Fibroblast of lung (primary cell): ENCODE measurements at regions not wholly inside any gene's neighbourhood (a gene's known extent, or its start where the extent isn't known, plus 50 kb on each side); places are given as distances from the start of the nearest gene placed in this dataset.

Experiments used
- DNase-seq, 2 donors: peaks; one replicate each; pipeline versions ENCODE4 v3.0.0 to v3.0.0-alpha.2; 2010; ENCODE audit warnings: low read depth in 2 of 2
- H2AFZ ChIP-seq: 2 replicates; pipeline ENCODE4 v1.5.1; 2012; ENCODE audit warnings: low read length, control low read depth, inconsistent platforms
- H3K27ac ChIP-seq: 2 replicates; pipeline ENCODE4 v1.5.1; 2011; ENCODE audit warnings: low read length, control low read depth; ENCODE audit not compliant: insufficient read depth
- H3K27me3 ChIP-seq: 2 replicates; pipeline ENCODE4 v1.5.1; 2011; ENCODE audit warnings: mild to moderate bottlenecking, low read length; ENCODE audit not compliant: control insufficient read depth, insufficient read depth
- H3K36me3 ChIP-seq: 2 replicates; pipeline ENCODE4 v1.5.1; 2011; ENCODE audit warnings: low read length; ENCODE audit not compliant: control insufficient read depth, insufficient read depth
- H3K4me1 ChIP-seq: 2 replicates; pipeline ENCODE4 v1.5.1; 2011; ENCODE audit warnings: low read length; ENCODE audit not compliant: control insufficient read depth, insufficient read depth; ENCODE audit errors: extremely low read depth
- H3K4me2 ChIP-seq: 2 replicates; pipeline ENCODE4 v1.5.1; 2011; ENCODE audit warnings: low read length, control low read depth; ENCODE audit not compliant: insufficient read depth; ENCODE audit errors: extremely low read depth
- H3K4me3 ChIP-seq, 4 experiments: fragments of 200-600 bp in 1 of 4; sonication (generic) in 1 of 4; replicated peaks in 1 of 4; 2 replicates each; pipeline ENCODE4 v1.5.1; 2011 to 2016; ENCODE audit warnings: low read length in 4 of 4, low read depth in 3 of 4, mild to moderate bottlenecking in 3 of 4, control low read depth in 2 of 4, inconsistent platforms in 1 of 4, mixed read lengths in 1 of 4; ENCODE audit not compliant: insufficient read depth in 1 of 4; ENCODE audit errors: control extremely low read depth in 1 of 4
- H3K79me2 ChIP-seq: 2 replicates; pipeline ENCODE4 v1.5.1; 2012; ENCODE audit warnings: mild to moderate bottlenecking, low read length, inconsistent platforms; ENCODE audit not compliant: control insufficient read depth, insufficient read depth
- H3K9ac ChIP-seq: 2 replicates; pipeline ENCODE4 v1.5.1; 2011; ENCODE audit warnings: mild to moderate bottlenecking, low read length, control low read depth; ENCODE audit not compliant: insufficient read depth
- H3K9me3 ChIP-seq: 2 replicates; pipeline ENCODE4 v1.5.1; 2012; ENCODE audit warnings: low read depth, low read length; ENCODE audit not compliant: control insufficient read depth, insufficient read depth
- H4K20me1 ChIP-seq: 2 replicates; pipeline ENCODE4 v1.5.1; 2011; ENCODE audit warnings: low read length; ENCODE audit not compliant: control insufficient read depth, insufficient read depth; ENCODE audit errors: extremely low read depth
- EZH2 ChIP-seq: IDR thresholded peaks from 2 replicates; pipeline ENCODE4 v1.5.1; 2012; ENCODE audit warnings: low read length, control low read depth, mild to moderate bottlenecking; ENCODE audit errors: missing control alignments
- TF ChIP-seq, protein P1 (sequence below), 2 donors: IDR thresholded peaks in 1 of 2; conservative IDR thresholded peaks in 1 of 2; 1 replicate in 1 of 2; 2 replicates in 1 of 2; pipeline ENCODE4 v1.5.1; 2011 to 2012; ENCODE audit warnings: low read length in 2 of 2, control low read depth in 1 of 2, inconsistent platforms in 1 of 2, low read depth in 1 of 2, mild to moderate bottlenecking in 1 of 2

DNA sequence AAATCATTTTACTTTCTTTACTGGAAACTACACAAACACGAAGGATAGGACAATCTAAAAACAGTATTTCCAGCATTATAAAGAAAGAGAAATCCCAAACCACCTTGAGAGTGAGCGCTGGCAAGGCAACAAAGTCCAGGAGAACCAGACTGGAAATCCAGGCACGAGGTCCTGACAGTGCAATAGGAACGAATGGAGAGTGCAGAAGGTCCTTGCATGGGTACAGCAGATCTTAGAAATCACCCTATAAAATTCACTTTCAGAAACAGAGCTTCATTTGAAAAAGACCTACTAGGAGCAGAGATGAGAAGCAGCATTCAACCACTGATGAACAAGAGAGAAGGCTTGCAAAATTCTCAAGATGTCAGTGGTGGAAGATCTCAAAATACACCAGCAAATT is 133.7 kb upstream of the ST8SIA4 start:
- no peaks in the 10 kb centered on the region for H3K9me3 ChIP-seq
- no peaks in the 10 kb centered on the region for H3K4me1 ChIP-seq
- DNase-seq = no peak
- TF ChIP-seq EZH2 = no peak
- H4K20me1 ChIP-seq = no peaks in the 10 kb centered on the region
- H3K4me2 ChIP-seq = no peak overlapping the region
- no peak overlapping the region for H3K27ac ChIP-seq
- no peaks in the 10 kb centered on the region for H3K36me3 ChIP-seq
- no peaks in the 10 kb centered on the region for H3K79me2 ChIP-seq
- H3K9ac ChIP-seq = no peak overlapping the region
- H3K27me3 ChIP-seq = no peaks in the 10 kb centered on the region
- no peak overlapping the region for H3K4me3 ChIP-seq
- H2AFZ ChIP-seq = no peak overlapping the region

- Histone ChIP-seq H3K27ac (no peak overlapping the region), H3K9ac (no peak overlapping the region), H3K4me3 (no peak overlapping the region), H3K4me2 (no peak overlapping the region), H3K27me3 (no peaks in the 10 kb centered on the region), H3K9me3 (no peaks in the 10 kb centered on the region), H3K4me1 (no peaks in the 10 kb centered on the region), H3K36me3 (no peaks in the 10 kb centered on the region), H4K20me1 (no peaks in the 10 kb centered on the region), H3K79me2 (no peaks in the 10 kb centered on the region), H2AFZ (no peak overlapping the region)
- TF ChIP-seq EZH2 = no peak
- TF ChIP-seq, protein P1, sequence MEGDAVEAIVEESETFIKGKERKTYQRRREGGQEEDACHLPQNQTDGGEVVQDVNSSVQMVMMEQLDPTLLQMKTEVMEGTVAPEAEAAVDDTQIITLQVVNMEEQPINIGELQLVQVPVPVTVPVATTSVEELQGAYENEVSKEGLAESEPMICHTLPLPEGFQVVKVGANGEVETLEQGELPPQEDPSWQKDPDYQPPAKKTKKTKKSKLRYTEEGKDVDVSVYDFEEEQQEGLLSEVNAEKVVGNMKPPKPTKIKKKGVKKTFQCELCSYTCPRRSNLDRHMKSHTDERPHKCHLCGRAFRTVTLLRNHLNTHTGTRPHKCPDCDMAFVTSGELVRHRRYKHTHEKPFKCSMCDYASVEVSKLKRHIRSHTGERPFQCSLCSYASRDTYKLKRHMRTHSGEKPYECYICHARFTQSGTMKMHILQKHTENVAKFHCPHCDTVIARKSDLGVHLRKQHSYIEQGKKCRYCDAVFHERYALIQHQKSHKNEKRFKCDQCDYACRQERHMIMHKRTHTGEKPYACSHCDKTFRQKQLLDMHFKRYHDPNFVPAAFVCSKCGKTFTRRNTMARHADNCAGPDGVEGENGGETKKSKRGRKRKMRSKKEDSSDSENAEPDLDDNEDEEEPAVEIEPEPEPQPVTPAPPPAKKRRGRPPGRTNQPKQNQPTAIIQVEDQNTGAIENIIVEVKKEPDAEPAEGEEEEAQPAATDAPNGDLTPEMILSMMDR (conservative IDR thresholded peaks at IDR 0.05 in 1 of 2, IDR thresholded peaks at IDR 0.05 in 1 of 2; ENCODE audit: low read depth in 1 of 2, low read length in 2 of 2) = no peak
- no peak for DNase-seq
Measured at GRCh38 chr5:101035425-101035824, 132.3 kb upstream of the ST8SIA4 start.

DNA sequence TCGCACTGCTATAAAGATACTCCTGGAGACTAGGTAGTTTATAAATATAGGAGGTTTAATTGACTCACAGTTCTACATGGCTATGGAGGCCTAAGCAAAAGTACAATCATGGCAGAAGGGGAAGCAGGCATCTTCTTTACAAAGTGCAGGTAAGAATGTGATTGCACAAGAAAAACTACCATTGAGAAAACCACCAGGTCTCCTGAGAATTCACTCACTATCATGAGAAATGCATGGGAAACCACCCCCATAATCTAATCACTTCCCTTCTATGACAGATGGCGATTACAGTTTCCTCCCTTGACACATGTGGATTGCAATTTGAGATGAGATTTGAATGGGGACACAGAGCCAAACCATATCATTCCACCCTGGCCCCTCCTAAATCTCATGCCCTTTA is 121.2 kb upstream of the ST8SIA4 start:
- Histone ChIP-seq H3K9ac (no peak overlapping the region), H3K9me3 (no peaks in the 10 kb centered on the region), H3K27ac (no peak overlapping the region), H3K4me1 (no peaks in the 10 kb centered on the region), H3K79me2 (no peaks in the 10 kb centered on the region), H3K4me3 (no peak overlapping the region), H3K27me3 (no peaks in the 10 kb centered on the region), H3K36me3 (no peaks in the 10 kb centered on the region), H4K20me1 (no peaks in the 10 kb centered on the region), H3K4me2 (no peak overlapping the region), H2AFZ (no peak overlapping the region)
- DNase-seq = no peak
- TF ChIP-seq EZH2 = no peak
- TF ChIP-seq, protein P1 (conservative IDR thresholded peaks at IDR 0.05 in 1 of 2, IDR thresholded peaks at IDR 0.05 in 1 of 2; ENCODE audit: low read depth in 1 of 2, low read length in 2 of 2) = no peak
